Ishikawa (cell line): ENCODE measurements at regions not wholly inside any gene's neighbourhood (a gene's known extent, or its start where the extent isn't known, plus 50 kb on each side); places are given as distances from the start of the nearest gene placed in this dataset.

Experiments used
- CEBPB ChIP-seq: IDR thresholded peaks from 2 replicates; pipeline ENCODE4 v1.6.1; 2012
- CREB1 ChIP-seq: IDR thresholded peaks from 2 replicates; pipeline ENCODE4 v1.6.1; 2012; ENCODE audit warnings: low read depth
- EGR1 ChIP-seq: IDR thresholded peaks from 2 replicates; pipeline ENCODE4 v1.6.1; 2012
- EP300 ChIP-seq: IDR thresholded peaks from 2 replicates; pipeline ENCODE4 v1.6.1; 2012; ENCODE audit warnings: borderline replicate concordance
- FOXM1 ChIP-seq: IDR thresholded peaks from 2 replicates; pipeline ENCODE4 v1.6.1; 2012; ENCODE audit warnings: low read depth, borderline replicate concordance
- MAX ChIP-seq: IDR thresholded peaks from 2 replicates; pipeline ENCODE4 v1.6.1; 2012
- NFIC ChIP-seq: IDR thresholded peaks from 2 replicates; pipeline ENCODE4 v1.6.1; 2012
- RAD21 ChIP-seq: IDR thresholded peaks from 2 replicates; pipeline ENCODE4 v1.6.1; 2012; ENCODE audit warnings: low read depth
- REST ChIP-seq: IDR thresholded peaks from 2 replicates; pipeline ENCODE4 v1.6.1; 2012; ENCODE audit warnings: low read depth, mild to moderate bottlenecking
- TAF1 ChIP-seq: IDR thresholded peaks from 2 replicates; pipeline ENCODE4 v1.6.1; 2012; ENCODE audit warnings: low read depth, mild to moderate bottlenecking
- TCF12 ChIP-seq: IDR thresholded peaks from 2 replicates; pipeline ENCODE4 v1.6.1; 2012; ENCODE audit warnings: low read depth
- TEAD4 ChIP-seq: IDR thresholded peaks from 2 replicates; pipeline ENCODE4 v1.6.1; 2012
- USF1 ChIP-seq: IDR thresholded peaks from 2 replicates; pipeline ENCODE4 v1.6.1; 2012
- YY1 ChIP-seq: IDR thresholded peaks from 2 replicates; pipeline ENCODE4 v1.6.1; 2012; ENCODE audit warnings: low read depth
- ZBTB7A ChIP-seq: IDR thresholded peaks from 2 replicates; pipeline ENCODE4 v1.6.1; 2012; ENCODE audit warnings: low read depth

- TF ChIP-seq FOXM1 = no peak
- no peak for TF ChIP-seq TCF12
- no peak for TF ChIP-seq MAX
- no peak for TF ChIP-seq RAD21
- TF ChIP-seq USF1 = no peak
- TF ChIP-seq EGR1 = no peak
- no peak for TF ChIP-seq CREB1
- TF ChIP-seq TAF1 = no peak
- TF ChIP-seq CEBPB = no peak
- TF ChIP-seq YY1 = no peak
- TF ChIP-seq EP300 = no peak
Measured at GRCh38 chr2:118791483-118791882, 56.0 kb downstream of the EN1 start.

GRCh38 chr2:118786746-118787145 is 60.7 kb downstream of the EN1 start:
- no peak for TF ChIP-seq TEAD4
- TF ChIP-seq RAD21 = no peak
- no peak for TF ChIP-seq MAX
- TF ChIP-seq USF1 = no peak
- TF ChIP-seq YY1 = no peak
- TF ChIP-seq CREB1 = no peak
- TF ChIP-seq TCF12 = no peak
- no peak for TF ChIP-seq CEBPB
- no peak for TF ChIP-seq FOXM1
- no peak for TF ChIP-seq REST
- TF ChIP-seq ZBTB7A = no peak
- TF ChIP-seq NFIC = no peak
- TF ChIP-seq EGR1 = no peak
- no peak for TF ChIP-seq EP300

- TF ChIP-seq MAX (no peak), CEBPB (no peak), CREB1 (no peak), REST (no peak), NFIC (no peak), RAD21 (no peak)
Measured at GRCh38 chr2:118784860-118785259, 62.6 kb downstream of the EN1 start.

- TF ChIP-seq EGR1 (no peak), CEBPB (no peak), NFIC (no peak), USF1 (no peak)
Measured at GRCh38 chr2:118779362-118779761, 68.1 kb downstream of the EN1 start.

DNA sequence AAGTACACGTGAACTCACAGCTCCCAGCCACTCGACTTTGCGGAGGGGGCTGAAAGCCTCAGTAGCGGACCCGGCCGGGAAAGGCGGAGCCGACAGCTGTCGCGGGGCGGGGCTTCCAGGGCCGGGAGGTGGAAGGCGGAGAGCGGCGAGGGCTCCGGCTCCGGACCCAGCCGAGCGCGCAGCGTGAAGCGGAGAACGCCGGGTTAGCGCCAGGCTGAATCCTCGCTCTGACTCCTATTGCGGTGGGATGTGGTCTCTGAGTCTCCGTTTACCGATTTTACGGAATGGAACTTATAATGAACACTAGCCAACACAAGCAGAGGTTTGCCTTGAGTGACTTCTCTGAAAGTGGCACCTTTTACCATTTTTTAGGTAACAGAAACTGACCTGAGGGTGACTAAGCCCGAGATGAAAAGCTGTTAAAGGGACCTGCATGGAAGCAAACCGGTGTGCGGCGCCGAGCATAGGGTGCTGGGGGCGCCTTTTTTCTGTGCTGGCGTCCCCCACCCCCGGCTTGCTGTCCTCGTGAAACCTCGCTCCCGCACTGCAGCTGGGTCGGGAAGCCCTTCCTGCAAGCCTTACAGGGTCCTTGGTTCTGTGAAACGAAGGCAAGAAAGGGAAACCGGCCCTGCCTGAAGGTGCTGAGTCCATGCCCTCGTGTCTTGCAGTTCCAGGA is 72.9 kb downstream of the EN1 start:
- no peak for TF ChIP-seq USF1
- no peak for TF ChIP-seq CREB1
- TF ChIP-seq ZBTB7A = no peak
- TF ChIP-seq RAD21 = no peak

DNA sequence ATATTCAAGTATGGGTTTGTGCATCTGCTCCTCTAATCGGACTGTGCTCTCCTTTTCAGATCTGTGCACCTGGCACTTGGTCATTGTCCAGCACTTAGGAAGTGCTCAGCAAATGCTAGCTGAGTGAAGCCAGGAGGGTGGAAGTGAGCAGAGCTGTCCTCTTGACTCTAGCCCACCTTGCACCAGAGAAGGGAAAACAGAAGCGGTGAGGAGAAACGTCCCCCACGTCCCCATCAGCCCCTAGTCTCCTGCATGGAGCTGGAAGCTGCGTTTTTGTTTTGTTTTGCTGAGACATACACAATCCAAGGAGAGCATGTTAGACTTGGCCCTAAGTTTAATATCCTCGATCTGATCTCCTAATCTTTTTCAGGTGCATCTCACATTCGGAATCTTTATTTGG is 73.6 kb downstream of the EN1 start:
- TF ChIP-seq YY1 (no peak), USF1 (no peak), EP300 (no peak), REST (no peak), TCF12 (no peak), RAD21 (no peak), CREB1 (no peak), CEBPB (no peak), TEAD4 (no peak)
